D721Med (cell line): ENCODE measurements at regions not wholly inside any gene's neighbourhood (a gene's known extent, or its start where the extent isn't known, plus 50 kb on each side); places are given as distances from the start of the nearest gene placed in this dataset.

Experiments used
- DNase-seq: peaks from one replicate; pipeline ENCODE4 v3.0.0; 2011; ENCODE audit warnings: low spot score; ENCODE audit not compliant: insufficient read length
- FAIRE-seq: peaks from 2 replicates; lab custom pipeline; 2011; peaks lifted over from hg19 to GRCh38; lab: Jason Lieb, UNC
- CTCF ChIP-seq: IDR thresholded peaks from 2 replicates; pipeline ENCODE4 v1.5.1; 2012; ENCODE audit warnings: mild to moderate bottlenecking, control low read depth; ENCODE audit not compliant: insufficient read depth; ENCODE audit errors: missing control alignments

DNA sequence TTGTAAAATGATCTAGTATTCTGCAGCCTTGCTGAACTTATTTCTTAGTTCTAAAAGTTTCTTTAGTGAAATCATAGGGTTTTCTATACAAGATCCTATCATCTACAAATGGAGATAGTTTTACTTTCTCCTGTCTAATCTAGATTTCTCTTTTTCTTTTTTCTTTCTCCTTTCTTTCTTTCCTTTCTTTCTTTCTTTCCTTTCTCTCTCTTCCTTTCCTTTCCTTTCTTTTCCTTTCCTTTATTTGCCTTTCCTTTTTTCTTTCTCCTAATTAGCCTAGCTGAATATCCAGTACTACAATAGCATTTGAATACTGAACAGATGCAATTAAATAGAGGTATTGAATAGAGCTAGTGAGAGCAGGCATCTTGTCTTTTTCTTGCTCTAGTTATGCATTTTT, 186.6 kb upstream of the SPAG17 start:
- DNase-seq (no peak), FAIRE-seq (no peak)

DNA sequence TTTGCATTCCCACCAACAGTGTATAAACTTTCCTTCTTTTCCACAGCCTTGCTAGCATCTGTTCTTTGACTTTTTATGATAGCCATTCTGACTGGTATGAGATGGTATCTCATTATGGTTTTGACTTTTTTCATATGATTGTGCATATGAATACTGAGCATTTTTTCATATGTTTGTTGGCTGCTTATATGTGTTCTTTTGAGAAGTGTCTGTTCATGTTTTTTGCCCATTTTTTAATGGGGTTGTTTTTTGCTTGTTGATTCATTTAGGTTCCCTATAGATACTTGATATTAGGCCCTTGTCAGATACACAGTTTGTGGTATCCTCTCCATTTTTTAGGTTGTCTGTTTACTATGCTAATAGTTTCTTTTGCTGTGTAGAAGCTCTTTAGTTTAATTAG, 185.8 kb upstream of the SPAG17 start:
- TF ChIP-seq CTCF, result no peak
- DNase-seq (no peak), FAIRE-seq (no peak)

More for the DNA sequence above, 186.6 kb upstream of the SPAG17 start:
- no peak for TF ChIP-seq CTCF

DNA sequence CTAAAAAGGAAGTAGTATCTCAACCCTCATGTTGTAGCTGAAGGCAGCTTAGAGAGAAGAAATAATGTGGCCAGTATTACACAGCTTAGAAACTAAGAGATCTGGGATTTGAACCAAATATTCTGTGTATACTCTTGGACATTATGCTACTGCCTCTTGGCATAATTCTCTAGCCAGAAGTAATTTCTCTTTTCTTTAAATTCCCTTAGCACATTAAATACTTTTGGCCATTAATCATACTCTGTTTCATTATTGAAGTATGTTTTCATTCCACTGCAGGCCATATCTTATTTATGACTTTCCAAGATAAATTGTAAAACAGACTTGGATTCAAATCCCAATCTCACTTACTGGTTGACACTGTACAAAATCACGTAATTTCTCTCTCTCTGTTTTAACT, 181.3 kb upstream of the SPAG17 start:
- TF ChIP-seq CTCF, result no peak
- FAIRE-seq (no peak), DNase-seq (no peak)

GRCh38 chr1:118364882-118365281, 179.9 kb upstream of the SPAG17 start:
- no peak for TF ChIP-seq CTCF
- FAIRE-seq, result no peak
- DNase-seq, result no peak

GRCh38 chr1:118363396-118363795, 178.4 kb upstream of the SPAG17 start:
- FAIRE-seq (no peak), DNase-seq (no peak)
- no peak for TF ChIP-seq CTCF

GRCh38 chr1:118360817-118361216, 175.8 kb upstream of the SPAG17 start:
- DNase-seq (no peak), FAIRE-seq (no peak)
- no peak for TF ChIP-seq CTCF

GRCh38 chr1:118346936-118347335, 161.9 kb upstream of the SPAG17 start:
- FAIRE-seq (no peak), DNase-seq (no peak)
- no peak for TF ChIP-seq CTCF
